CD4-positive, alpha-beta T cell (primary cell): ENCODE measurements at regions not wholly inside any gene's neighbourhood (a gene's known extent, or its start where the extent isn't known, plus 50 kb on each side); places are given as distances from the start of the nearest gene placed in this dataset.

ENCODE experiments used
- ATAC-seq: fragments of 200-7000 bp; cut with Tn5 transposase; one replicate; pipeline ENCODE4 v1.10.0; 2022; ENCODE audit warnings: mild to moderate bottlenecking; ENCODE audit not compliant: poor library complexity
- CTCF ChIA-PET: fragments of 350-600 bp; sonication (Branson Sonifier 250); formaldehyde crosslinking; loops from one replicate; lab custom pipeline; 2021; ENCODE audit warnings: antibody characterized with exemption, inconsistent platforms; lab: Charles Lee
- POLR2A ChIA-PET: fragments of 350-600 bp; sonication (Branson Sonifier 250); formaldehyde crosslinking; loops from one replicate; lab custom pipeline; 2021; ENCODE audit warnings: antibody characterized with exemption, inconsistent platforms; lab: Charles Lee
- DNase-seq, 14 experiments: peaks; one replicate each; pipeline ENCODE4 v3.0.0-alpha.2; 2013 to 2020; ENCODE audit warnings: mixed read lengths in 2 of 14
- H3K27ac ChIP-seq, 2 donors: one replicate each; pipeline versions ENCODE4 v1.5.1 to v1.7.0; 2013; ENCODE audit warnings: low read length in 2 of 2, low read depth in 1 of 2, mild to moderate bottlenecking in 1 of 2
- H3K27me3 ChIP-seq, 2 experiments: 1 replicate in 1 of 2; 2 replicates in 1 of 2; pipeline versions ENCODE4 v1.6.1 to v1.7.0; 2013; ENCODE audit warnings: low read length in 2 of 2, control low read depth in 1 of 2, mild to moderate bottlenecking in 1 of 2, moderate library complexity in 1 of 2; ENCODE audit not compliant: insufficient read depth in 2 of 2, control insufficient read depth in 1 of 2
- H3K36me3 ChIP-seq: one replicate; pipeline ENCODE4 v1.6.1; 2013; ENCODE audit warnings: low read length, control low read depth; ENCODE audit not compliant: insufficient read depth
- H3K4me1 ChIP-seq: one replicate; pipeline ENCODE4 v1.6.1; 2013; ENCODE audit warnings: low read length, control low read depth; ENCODE audit not compliant: insufficient read depth
- H3K4me3 ChIP-seq: one replicate; pipeline ENCODE4 v1.5.1; 2013; ENCODE audit warnings: mild to moderate bottlenecking, low read length, moderate library complexity
- H3K9me3 ChIP-seq, 2 experiments: 1 replicate in 1 of 2; 2 replicates in 1 of 2; pipeline versions ENCODE4 v1.6.1 to v1.7.0; 2013; ENCODE audit warnings: low read length in 2 of 2, mild to moderate bottlenecking in 2 of 2, control low read depth in 1 of 2, moderate library complexity in 1 of 2; ENCODE audit not compliant: control insufficient read depth in 1 of 2, insufficient read depth in 1 of 2
- H3K27ac Mint-ChIP-seq: one replicate; pipeline ENCODE4 v1.8.0; 2020; ENCODE audit warnings: mixed read lengths
- H3K27me3 Mint-ChIP-seq: one replicate; pipeline ENCODE4 v1.8.0; 2021; ENCODE audit warnings: mixed read lengths
- H3K36me3 Mint-ChIP-seq: one replicate; pipeline ENCODE4 v1.8.0; 2021; ENCODE audit warnings: low read depth, mixed read lengths
- H3K4me1 Mint-ChIP-seq: one replicate; pipeline ENCODE4 v1.8.0; 2021; ENCODE audit warnings: low read depth, mixed read lengths
- H3K4me3 Mint-ChIP-seq: one replicate; pipeline ENCODE4 v1.8.0; 2020; ENCODE audit warnings: mild to moderate bottlenecking, mixed read lengths
- H3K9me3 Mint-ChIP-seq: one replicate; pipeline ENCODE4 v1.8.0; 2020; ENCODE audit warnings: mixed read lengths
- intact Hi-C, 2 experiments: fragments of 100-400 bp; cut with DNase I in 1 of 2; cut with micrococcal nuclease in 1 of 2; formaldehyde crosslinking; loops; one replicate each; pipeline versions ENCODE4 v1.15.1 to v1.9.0; 2023 to 2025; cut with DNase I, micrococcal nuclease
- TF ChIP-seq, protein P1 (sequence below): fragments of 200-600 bp; IDR thresholded peaks from one replicate; pipeline ENCODE4 v1.8.0; 2022; ENCODE audit warnings: antibody characterized with exemption, mild to moderate bottlenecking

DNA sequence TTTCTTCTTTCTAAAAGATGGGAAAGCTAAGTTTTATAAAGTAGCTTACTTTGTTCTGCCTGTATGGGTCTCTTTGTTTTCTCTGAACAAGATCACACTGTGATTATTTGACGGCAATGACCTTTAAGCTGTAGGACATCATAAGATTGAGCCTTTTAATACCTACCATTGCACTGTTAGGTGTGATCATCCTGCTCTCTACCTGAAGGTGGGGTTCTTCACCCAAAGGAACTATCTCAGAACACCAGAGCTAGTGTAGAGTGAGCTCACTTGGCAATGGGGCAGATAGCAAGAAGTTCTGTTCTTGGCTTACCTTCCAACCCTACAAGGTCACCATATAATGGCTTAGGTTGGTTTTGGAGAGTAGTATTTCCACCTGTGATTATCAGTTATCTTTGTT is 200.2 kb downstream of the SPATA31D1 start:
- no peaks in the 10 kb centered on the region for H3K27me3 Mint-ChIP-seq
- TF ChIP-seq, protein P1, sequence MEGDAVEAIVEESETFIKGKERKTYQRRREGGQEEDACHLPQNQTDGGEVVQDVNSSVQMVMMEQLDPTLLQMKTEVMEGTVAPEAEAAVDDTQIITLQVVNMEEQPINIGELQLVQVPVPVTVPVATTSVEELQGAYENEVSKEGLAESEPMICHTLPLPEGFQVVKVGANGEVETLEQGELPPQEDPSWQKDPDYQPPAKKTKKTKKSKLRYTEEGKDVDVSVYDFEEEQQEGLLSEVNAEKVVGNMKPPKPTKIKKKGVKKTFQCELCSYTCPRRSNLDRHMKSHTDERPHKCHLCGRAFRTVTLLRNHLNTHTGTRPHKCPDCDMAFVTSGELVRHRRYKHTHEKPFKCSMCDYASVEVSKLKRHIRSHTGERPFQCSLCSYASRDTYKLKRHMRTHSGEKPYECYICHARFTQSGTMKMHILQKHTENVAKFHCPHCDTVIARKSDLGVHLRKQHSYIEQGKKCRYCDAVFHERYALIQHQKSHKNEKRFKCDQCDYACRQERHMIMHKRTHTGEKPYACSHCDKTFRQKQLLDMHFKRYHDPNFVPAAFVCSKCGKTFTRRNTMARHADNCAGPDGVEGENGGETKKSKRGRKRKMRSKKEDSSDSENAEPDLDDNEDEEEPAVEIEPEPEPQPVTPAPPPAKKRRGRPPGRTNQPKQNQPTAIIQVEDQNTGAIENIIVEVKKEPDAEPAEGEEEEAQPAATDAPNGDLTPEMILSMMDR, result no peak
- no peaks in the 10 kb centered on the region for H3K4me1 Mint-ChIP-seq
- no peak overlapping the region for H3K27ac Mint-ChIP-seq
- no peaks in the 10 kb centered on the region for H3K9me3 ChIP-seq
- no peak overlapping the region for H3K4me3 Mint-ChIP-seq
- H3K36me3 ChIP-seq, result no peaks in the 10 kb centered on the region
- peaks cover 5% of the 10 kb centered on the region for H3K9me3 Mint-ChIP-seq
- POLR2A ChIA-PET, result no interaction called here
- no peak overlapping the region for H3K27ac ChIP-seq
- ATAC-seq (no peak), DNase-seq (no peak)
- CTCF ChIA-PET, result no interaction called here
- no peaks in the 10 kb centered on the region for H3K4me1 ChIP-seq
- no peaks in the 10 kb centered on the region for H3K27me3 ChIP-seq
- no peak overlapping the region for H3K4me3 ChIP-seq
- H3K36me3 Mint-ChIP-seq, result no peaks in the 10 kb centered on the region
- intact Hi-C loops, result no loop called here

DNA sequence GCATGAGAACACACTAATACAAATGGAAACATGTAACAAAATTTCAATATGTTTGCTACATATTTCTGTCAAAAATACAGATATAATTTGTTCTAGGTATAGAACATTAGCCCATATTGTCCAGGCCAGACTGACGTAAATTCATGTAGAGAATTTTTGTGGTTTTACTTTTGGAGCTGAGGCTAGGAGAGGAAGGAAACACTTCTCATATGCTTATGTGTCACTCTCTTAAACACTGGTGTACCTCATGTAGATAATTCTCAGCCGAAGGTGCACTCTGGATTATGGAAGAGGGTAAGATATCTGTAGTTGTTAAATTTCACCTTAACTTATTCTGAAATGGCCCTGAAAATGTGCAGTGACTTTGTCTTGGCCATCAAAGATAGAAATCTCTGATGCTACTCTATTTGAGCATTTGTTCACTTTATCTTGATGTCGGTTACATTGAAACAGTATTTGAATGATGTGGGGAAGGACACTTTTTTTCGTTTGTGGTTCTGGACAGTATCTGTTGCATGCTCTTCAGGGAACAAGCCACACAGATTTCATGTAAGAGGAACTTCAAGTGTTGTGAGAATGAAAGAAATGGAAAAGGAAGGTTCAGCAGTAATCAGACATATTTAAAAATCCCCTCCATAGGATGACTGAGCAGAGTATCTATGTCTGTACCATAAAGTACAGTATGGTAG is 202.7 kb downstream of the SPATA31D1 start:
- CTCF ChIA-PET, result no interaction called here
- Mint-ChIP-seq H3K36me3 (no peaks in the 10 kb centered on the region), H3K4me1 (no peaks in the 10 kb centered on the region), H3K4me3 (no peak overlapping the region), H3K27ac (no peak overlapping the region), H3K27me3 (no peaks in the 10 kb centered on the region), H3K9me3 (peaks cover 5% of the 10 kb centered on the region)
- TF ChIP-seq, protein P1, result no peak
- POLR2A ChIA-PET, result no interaction called here
- ATAC-seq (no peak), DNase-seq (no peak)
- intact Hi-C loops, result no loop called here
- Histone ChIP-seq H3K27me3 (no peaks in the 10 kb centered on the region), H3K4me1 (no peaks in the 10 kb centered on the region), H3K36me3 (no peaks in the 10 kb centered on the region), H3K27ac (no peak overlapping the region), H3K9me3 (peaks cover 0 to 8% of the 10 kb centered on the region in 2 experiments), H3K4me3 (no peak overlapping the region)

DNA sequence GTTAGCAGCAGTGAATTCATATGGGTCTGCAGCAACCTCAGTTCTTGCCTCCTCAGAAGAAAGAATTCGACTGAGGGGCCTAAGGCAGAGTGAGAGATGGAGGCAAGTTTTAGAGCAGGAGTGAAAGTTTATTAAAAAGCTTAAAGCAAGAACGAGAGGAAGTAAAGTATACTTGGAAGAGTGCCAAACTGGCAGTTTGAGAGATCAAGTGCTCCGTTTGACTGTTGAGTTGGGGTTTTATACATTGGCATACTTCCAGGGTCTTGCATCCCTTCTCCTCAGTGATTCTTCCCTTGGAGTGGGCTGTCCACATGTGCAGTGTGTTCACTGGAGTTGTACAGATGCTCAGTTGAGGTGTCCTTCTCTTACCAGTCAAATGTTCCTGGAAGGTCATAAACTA is 203.6 kb downstream of the SPATA31D1 start:
- intact Hi-C loops, result no loop called here
- no peak overlapping the region for H3K4me3 Mint-ChIP-seq

More for the DNA sequence above, 203.6 kb downstream of the SPATA31D1 start:
- no peaks in the 10 kb centered on the region for H3K36me3 ChIP-seq
- no peak for DNase-seq
- ChIA-PET POLR2A (no interaction called here), CTCF (no interaction called here)
- peaks cover 0 to 8% of the 10 kb centered on the region in 2 experiments for H3K9me3 ChIP-seq
- no peak overlapping the region for H3K27ac ChIP-seq
- H3K27me3 Mint-ChIP-seq, result no peaks in the 10 kb centered on the region
- H3K27ac Mint-ChIP-seq, result no peak overlapping the region
- no peak for ATAC-seq
- H3K27me3 ChIP-seq, result no peaks in the 10 kb centered on the region
- H3K4me1 Mint-ChIP-seq, result no peaks in the 10 kb centered on the region
- H3K4me1 ChIP-seq, result no peaks in the 10 kb centered on the region
- no peak overlapping the region for H3K4me3 ChIP-seq
- TF ChIP-seq, protein P1, result no peak
- H3K9me3 Mint-ChIP-seq, result peaks cover 5% of the 10 kb centered on the region
- H3K36me3 Mint-ChIP-seq, result no peaks in the 10 kb centered on the region
